SH-SY5Y (cell line): ENCODE measurements at regions not wholly inside any gene's neighbourhood (a gene's known extent, or its start where the extent isn't known, plus 50 kb on each side); places are given as distances from the start of the nearest gene placed in this dataset.

Experiments
- GATA2 ChIP-seq: IDR thresholded peaks from 2 replicates; pipeline ENCODE4 v1.6.1; 2011; ENCODE audit warnings: mild to moderate bottlenecking, low read depth, low read length
- GATA3 ChIP-seq: IDR thresholded peaks from 2 replicates; pipeline ENCODE4 v1.6.1; 2011; ENCODE audit warnings: low read depth, mild to moderate bottlenecking, low read length, moderate library complexity

GRCh38 chr10:37035853-37036252 is 89.5 kb upstream of the ANKRD30A start:
- TF ChIP-seq GATA2 (no peak), GATA3 (no peak)
